ENCODE measurements at regions not wholly inside any gene's neighbourhood (a gene's known extent, or its start where the extent isn't known, plus 50 kb on each side); places are given as distances from the start of the nearest gene placed in this dataset.

- Histone ChIP-seq H3K4me3 (ENCODE audit: low read depth in 1 of 2, low read length in 2 of 2) (no peak overlapping the region), H3K36me3 (ENCODE audit: control insufficient read depth in 1 of 2, insufficient read depth in 2 of 2, low read length in 2 of 2) (no peaks in the 10 kb centered on the region), H3K4me1 (ENCODE audit: control insufficient read depth in 1 of 2, insufficient read depth in 2 of 2, low read length in 2 of 2) (no peaks in the 10 kb centered on the region), H3K9me3 (ENCODE audit: control insufficient read depth in 1 of 2, low read length in 2 of 2) (no peaks in the 10 kb centered on the region), H3K27me3 (ENCODE audit: control insufficient read depth in 1 of 2, insufficient read depth in 2 of 2, low read length in 2 of 2) (no peaks in the 10 kb centered on the region), H3K9ac (ENCODE audit: low read depth in 1 of 2, low read length in 2 of 2) (no peak overlapping the region), H3K27ac (ENCODE audit: low read depth, low read length) (no peak overlapping the region)
These were observed 383.8 kb downstream of the GRXCR1 start for GRCh38 chr4:43276321-43276720.

GRCh38 chr4:43277003-43277402 lies 384.5 kb downstream of the GRXCR1 start:
- Histone ChIP-seq H3K9ac (ENCODE audit: low read depth in 1 of 2, low read length in 2 of 2) (no peak overlapping the region), H3K9me3 (ENCODE audit: control insufficient read depth in 1 of 2, low read length in 2 of 2) (no peaks in the 10 kb centered on the region), H3K4me3 (ENCODE audit: low read depth in 1 of 2, low read length in 2 of 2) (no peak overlapping the region), H3K27me3 (ENCODE audit: control insufficient read depth in 1 of 2, insufficient read depth in 2 of 2, low read length in 2 of 2) (no peaks in the 10 kb centered on the region), H3K4me1 (ENCODE audit: control insufficient read depth in 1 of 2, insufficient read depth in 2 of 2, low read length in 2 of 2) (no peaks in the 10 kb centered on the region), H3K27ac (ENCODE audit: low read depth, low read length) (no peak overlapping the region), H3K36me3 (ENCODE audit: control insufficient read depth in 1 of 2, insufficient read depth in 2 of 2, low read length in 2 of 2) (no peaks in the 10 kb centered on the region)

GRCh38 chr4:43282534-43282933 lies 390.0 kb downstream of the GRXCR1 start:
- no peaks in the 10 kb centered on the region for H3K27me3 ChIP-seq (ENCODE audit: control insufficient read depth in 1 of 2, insufficient read depth in 2 of 2, low read length in 2 of 2)
- no peaks in the 10 kb centered on the region for H3K9me3 ChIP-seq (ENCODE audit: control insufficient read depth in 1 of 2, low read length in 2 of 2)
- H3K4me3 ChIP-seq (ENCODE audit: low read depth in 1 of 2, low read length in 2 of 2): no peak overlapping the region
- no peak overlapping the region for H3K9ac ChIP-seq (ENCODE audit: low read depth in 1 of 2, low read length in 2 of 2)
- no peaks in the 10 kb centered on the region for H3K36me3 ChIP-seq (ENCODE audit: control insufficient read depth in 1 of 2, insufficient read depth in 2 of 2, low read length in 2 of 2)
- H3K4me1 ChIP-seq (ENCODE audit: control insufficient read depth in 1 of 2, insufficient read depth in 2 of 2, low read length in 2 of 2): no peaks in the 10 kb centered on the region
- no peak overlapping the region for H3K27ac ChIP-seq (ENCODE audit: low read depth, low read length)

- no peak overlapping the region for H3K27ac ChIP-seq (ENCODE audit: low read depth, low read length)
- H3K4me1 ChIP-seq (ENCODE audit: control insufficient read depth in 1 of 2, insufficient read depth in 2 of 2, low read length in 2 of 2): no peaks in the 10 kb centered on the region
- no peaks in the 10 kb centered on the region for H3K9me3 ChIP-seq (ENCODE audit: control insufficient read depth in 1 of 2, low read length in 2 of 2)
- no peaks in the 10 kb centered on the region for H3K27me3 ChIP-seq (ENCODE audit: control insufficient read depth in 1 of 2, insufficient read depth in 2 of 2, low read length in 2 of 2)
- H3K4me3 ChIP-seq (ENCODE audit: low read depth in 1 of 2, low read length in 2 of 2): no peak overlapping the region
- H3K9ac ChIP-seq (ENCODE audit: low read depth in 1 of 2, low read length in 2 of 2): no peak overlapping the region
- H3K36me3 ChIP-seq (ENCODE audit: control insufficient read depth in 1 of 2, insufficient read depth in 2 of 2, low read length in 2 of 2): no peaks in the 10 kb centered on the region
These were observed 393.6 kb downstream of the GRXCR1 start for GRCh38 chr4:43286137-43286536.

- Histone ChIP-seq H3K4me3 (ENCODE audit: low read depth in 1 of 2, low read length in 2 of 2) (no peak overlapping the region), H3K27me3 (ENCODE audit: control insufficient read depth in 1 of 2, insufficient read depth in 2 of 2, low read length in 2 of 2) (no peaks in the 10 kb centered on the region), H3K9ac (ENCODE audit: low read depth in 1 of 2, low read length in 2 of 2) (no peak overlapping the region), H3K4me1 (ENCODE audit: control insufficient read depth in 1 of 2, insufficient read depth in 2 of 2, low read length in 2 of 2) (no peaks in the 10 kb centered on the region), H3K27ac (ENCODE audit: low read depth, low read length) (no peak overlapping the region), H3K9me3 (ENCODE audit: control insufficient read depth in 1 of 2, low read length in 2 of 2) (peaks cover 0 to 4% of the 10 kb centered on the region in 2 donors), H3K36me3 (ENCODE audit: control insufficient read depth in 1 of 2, insufficient read depth in 2 of 2, low read length in 2 of 2) (no peaks in the 10 kb centered on the region)
These were observed 404.5 kb downstream of the GRXCR1 start for GRCh38 chr4:43296946-43297528.

- Histone ChIP-seq H3K4me1 (ENCODE audit: control insufficient read depth in 1 of 2, insufficient read depth in 2 of 2, low read length in 2 of 2) (no peaks in the 10 kb centered on the region), H3K36me3 (ENCODE audit: control insufficient read depth in 1 of 2, insufficient read depth in 2 of 2, low read length in 2 of 2) (no peaks in the 10 kb centered on the region), H3K9ac (ENCODE audit: low read depth in 1 of 2, low read length in 2 of 2) (no peak overlapping the region), H3K4me3 (ENCODE audit: low read depth in 1 of 2, low read length in 2 of 2) (no peak overlapping the region), H3K9me3 (ENCODE audit: control insufficient read depth in 1 of 2, low read length in 2 of 2) (peaks cover 0 to 13% of the 10 kb centered on the region in 2 donors), H3K27ac (ENCODE audit: low read depth, low read length) (no peak overlapping the region), H3K27me3 (ENCODE audit: control insufficient read depth in 1 of 2, insufficient read depth in 2 of 2, low read length in 2 of 2) (no peaks in the 10 kb centered on the region)
These were observed 424.3 kb downstream of the GRXCR1 start for GRCh38 chr4:43316813-43317212.

- H3K4me1 ChIP-seq (ENCODE audit: control insufficient read depth in 1 of 2, insufficient read depth in 2 of 2, low read length in 2 of 2): no peaks in the 10 kb centered on the region
- H3K4me3 ChIP-seq (ENCODE audit: low read depth in 1 of 2, low read length in 2 of 2): no peak overlapping the region
- H3K27ac ChIP-seq (ENCODE audit: low read depth, low read length): no peak overlapping the region
- no peaks in the 10 kb centered on the region for H3K27me3 ChIP-seq (ENCODE audit: control insufficient read depth in 1 of 2, insufficient read depth in 2 of 2, low read length in 2 of 2)
- H3K9me3 ChIP-seq (ENCODE audit: control insufficient read depth in 1 of 2, low read length in 2 of 2): peaks cover 0 to 3% of the 10 kb centered on the region in 2 donors
- no peak overlapping the region for H3K9ac ChIP-seq (ENCODE audit: low read depth in 1 of 2, low read length in 2 of 2)
- no peaks in the 10 kb centered on the region for H3K36me3 ChIP-seq (ENCODE audit: control insufficient read depth in 1 of 2, insufficient read depth in 2 of 2, low read length in 2 of 2)
These were observed 432.9 kb downstream of the GRXCR1 start for GRCh38 chr4:43325220-43325967.

GRCh38 chr4:43330288-43330687 lies 437.8 kb downstream of the GRXCR1 start:
- Histone ChIP-seq H3K9ac (ENCODE audit: low read depth in 1 of 2, low read length in 2 of 2) (no peak overlapping the region), H3K27ac (ENCODE audit: low read depth, low read length) (no peak overlapping the region), H3K4me3 (ENCODE audit: low read depth in 1 of 2, low read length in 2 of 2) (no peak overlapping the region), H3K36me3 (ENCODE audit: control insufficient read depth in 1 of 2, insufficient read depth in 2 of 2, low read length in 2 of 2) (no peaks in the 10 kb centered on the region), H3K9me3 (ENCODE audit: control insufficient read depth in 1 of 2, low read length in 2 of 2) (no peaks in the 10 kb centered on the region), H3K4me1 (ENCODE audit: control insufficient read depth in 1 of 2, insufficient read depth in 2 of 2, low read length in 2 of 2) (no peaks in the 10 kb centered on the region), H3K27me3 (ENCODE audit: control insufficient read depth in 1 of 2, insufficient read depth in 2 of 2, low read length in 2 of 2) (no peaks in the 10 kb centered on the region)

GRCh38 chr4:43331226-43332051 lies 438.9 kb downstream of the GRXCR1 start:
- Histone ChIP-seq H3K9ac (ENCODE audit: low read depth in 1 of 2, low read length in 2 of 2) (no peak overlapping the region), H3K27ac (ENCODE audit: low read depth, low read length) (no peak overlapping the region), H3K4me1 (ENCODE audit: control insufficient read depth in 1 of 2, insufficient read depth in 2 of 2, low read length in 2 of 2) (no peaks in the 10 kb centered on the region), H3K4me3 (ENCODE audit: low read depth in 1 of 2, low read length in 2 of 2) (no peak overlapping the region), H3K36me3 (ENCODE audit: control insufficient read depth in 1 of 2, insufficient read depth in 2 of 2, low read length in 2 of 2) (no peaks in the 10 kb centered on the region), H3K9me3 (ENCODE audit: control insufficient read depth in 1 of 2, low read length in 2 of 2) (no peaks in the 10 kb centered on the region), H3K27me3 (ENCODE audit: control insufficient read depth in 1 of 2, insufficient read depth in 2 of 2, low read length in 2 of 2) (no peaks in the 10 kb centered on the region)

GRCh38 chr4:43332052-43332425 lies 439.5 kb downstream of the GRXCR1 start:
- Histone ChIP-seq H3K4me3 (ENCODE audit: low read depth in 1 of 2, low read length in 2 of 2) (no peak overlapping the region), H3K4me1 (ENCODE audit: control insufficient read depth in 1 of 2, insufficient read depth in 2 of 2, low read length in 2 of 2) (no peaks in the 10 kb centered on the region), H3K27ac (ENCODE audit: low read depth, low read length) (no peak overlapping the region), H3K27me3 (ENCODE audit: control insufficient read depth in 1 of 2, insufficient read depth in 2 of 2, low read length in 2 of 2) (no peaks in the 10 kb centered on the region), H3K9me3 (ENCODE audit: control insufficient read depth in 1 of 2, low read length in 2 of 2) (no peaks in the 10 kb centered on the region), H3K9ac (ENCODE audit: low read depth in 1 of 2, low read length in 2 of 2) (no peak overlapping the region), H3K36me3 (ENCODE audit: control insufficient read depth in 1 of 2, insufficient read depth in 2 of 2, low read length in 2 of 2) (no peaks in the 10 kb centered on the region)

Data from duodenal mucosa (tissue), 2 donors.